Right renal cortex interstitium (tissue), 3 donors: ENCODE measurements at regions not wholly inside any gene's neighbourhood (a gene's known extent, or its start where the extent isn't known, plus 50 kb on each side); places are given as distances from the start of the nearest gene placed in this dataset.

Experiments
- DNase-seq, 3 donors: peaks; one replicate each; pipeline ENCODE4 v3.0.0-alpha.2; 2013; ENCODE audit warnings: low read depth in 3 of 3, low spot score in 2 of 3

DNA sequence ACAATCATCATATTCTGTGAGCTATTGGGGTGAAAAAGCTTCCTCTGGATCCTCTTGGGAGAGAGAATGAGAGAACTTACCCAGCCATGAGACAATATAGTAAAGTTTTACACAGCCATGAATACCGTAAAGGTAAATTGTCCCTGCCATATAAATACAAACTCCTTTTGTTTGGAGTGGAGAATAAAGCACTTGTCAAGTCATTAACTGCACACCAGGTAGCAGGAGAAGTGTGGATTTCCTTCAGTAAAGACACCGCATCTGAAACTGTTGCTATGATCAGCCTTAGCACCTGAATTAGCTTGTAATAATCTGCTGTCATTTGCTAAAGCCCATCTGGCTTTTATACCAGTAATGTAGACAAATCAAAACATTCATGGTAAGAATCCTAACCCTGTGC lies 336.6 kb upstream of the SLCO3A1 start:
- no peak for DNase-seq

DNA sequence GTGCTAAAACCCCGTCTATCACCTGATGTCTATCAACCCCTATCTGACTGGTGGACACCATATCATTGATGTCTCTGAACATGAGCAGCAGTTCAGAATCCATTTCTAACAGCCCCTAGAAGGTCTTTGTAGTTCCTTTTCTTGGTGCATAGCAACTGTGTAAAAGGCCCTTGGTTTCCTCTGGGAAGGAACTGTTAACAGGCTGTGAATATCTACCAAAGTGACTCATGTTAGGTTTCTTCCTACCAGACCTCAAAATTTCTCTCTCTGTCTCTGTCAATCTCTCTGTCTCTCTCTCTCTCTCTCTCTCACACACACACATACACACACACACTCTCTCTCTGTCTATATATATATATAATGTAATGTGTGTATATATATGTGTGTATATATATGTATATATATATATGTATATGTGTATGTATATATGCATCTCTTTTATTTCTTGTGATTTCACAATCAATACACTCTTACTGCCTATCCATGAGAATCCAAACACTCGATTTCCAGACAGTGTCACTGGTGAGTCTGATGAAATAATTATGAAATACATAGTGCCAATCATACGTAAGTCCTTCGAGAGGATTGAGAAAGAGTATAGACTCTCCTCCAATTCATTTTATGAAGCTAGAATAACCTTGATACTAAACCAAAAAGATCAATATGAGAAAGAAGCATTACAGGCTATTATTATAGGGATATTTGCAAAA lies 335.9 kb upstream of the SLCO3A1 start:
- DNase-seq = no peak

DNA sequence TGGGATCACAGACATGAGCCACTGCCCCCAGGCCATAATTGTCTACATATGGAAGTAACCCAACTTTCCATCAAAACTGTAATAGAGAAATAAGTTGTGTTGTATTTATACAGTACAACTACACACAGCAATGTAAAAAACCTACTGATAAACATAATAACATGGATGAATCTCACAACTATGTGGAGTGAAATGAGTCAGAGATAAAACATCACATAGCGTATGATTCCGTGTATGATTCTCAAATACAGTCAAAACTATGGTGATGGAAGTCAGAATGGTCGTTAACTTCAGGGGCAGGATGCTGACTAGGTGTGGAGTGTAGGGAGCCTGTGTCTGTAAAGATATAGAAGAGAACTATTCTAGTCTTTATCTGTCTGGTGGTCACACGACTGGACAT lies 332.7 kb upstream of the SLCO3A1 start:
- no peak for DNase-seq

DNA sequence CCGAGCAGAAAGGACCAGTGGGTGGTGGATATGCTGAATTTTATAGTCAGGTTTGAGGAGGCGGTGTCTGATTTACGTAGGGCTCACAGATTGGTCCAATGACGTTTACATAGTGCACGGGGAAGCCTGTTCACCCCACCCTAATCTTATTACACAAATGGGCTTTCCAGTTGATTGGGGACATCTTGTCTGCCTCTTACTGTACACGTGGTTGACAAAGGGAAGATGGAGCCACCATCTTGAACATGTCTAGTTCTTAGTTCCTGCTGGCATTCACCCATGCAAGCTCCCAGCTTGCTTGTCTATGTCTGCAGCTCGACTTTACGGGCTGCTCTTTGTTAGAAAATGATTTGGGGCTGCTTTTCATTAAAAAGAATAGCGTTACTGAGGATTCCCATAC lies 332.0 kb upstream of the SLCO3A1 start:
- DNase-seq = no peak

DNA sequence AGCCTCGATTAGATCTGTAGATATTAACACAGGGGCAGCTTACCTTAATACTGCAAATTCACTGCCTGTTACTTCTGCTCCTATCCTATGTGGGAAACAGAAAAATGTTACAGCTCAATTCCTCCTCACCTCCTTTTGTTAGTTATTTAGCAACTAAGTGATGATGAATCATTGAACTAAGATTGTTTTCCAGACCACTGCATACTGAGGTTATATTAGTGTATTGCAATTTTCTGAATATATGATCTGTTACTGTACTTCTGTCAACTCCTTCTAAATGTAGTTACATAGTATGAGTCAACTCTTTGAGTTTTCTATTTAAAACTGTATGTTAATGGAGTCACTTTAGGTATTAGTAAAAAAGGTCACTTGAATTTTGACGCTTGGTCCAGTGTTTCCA lies 331.5 kb upstream of the SLCO3A1 start:
- DNase-seq = no peak

DNA sequence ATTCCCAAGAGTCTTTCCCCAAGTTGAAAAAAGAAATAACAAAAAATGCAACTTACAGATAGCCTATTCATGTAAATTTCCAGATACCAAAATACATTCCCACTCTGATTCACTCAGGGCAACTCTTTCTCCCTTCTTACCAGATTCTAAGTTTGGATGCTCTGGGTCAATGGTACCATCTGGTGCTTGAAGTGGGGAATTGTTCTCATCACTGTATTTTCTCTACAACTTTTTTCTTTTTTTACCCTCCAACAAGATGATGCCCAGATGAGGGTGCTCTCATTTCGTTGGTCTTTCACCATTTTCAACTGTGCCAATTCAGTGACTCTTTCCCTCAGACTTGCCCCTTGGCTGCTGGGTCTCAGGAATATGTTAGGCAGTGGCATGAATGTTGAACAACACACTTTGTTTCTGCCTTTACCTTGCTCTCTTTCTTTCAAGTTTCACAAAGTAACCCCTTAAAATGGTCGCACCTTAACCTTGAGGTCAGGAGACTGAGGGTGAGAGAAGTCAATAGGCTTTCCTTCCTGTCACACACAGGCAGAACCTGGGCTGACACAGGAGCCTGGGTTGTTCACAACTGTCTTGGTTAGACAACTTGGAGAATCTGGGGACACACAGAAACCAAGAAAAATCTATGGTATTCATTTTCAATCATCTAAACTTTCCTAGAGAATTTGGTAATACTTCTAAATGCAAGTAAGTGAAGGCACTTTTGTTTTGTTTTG lies 330.7 kb upstream of the SLCO3A1 start:
- no peak for DNase-seq

DNA sequence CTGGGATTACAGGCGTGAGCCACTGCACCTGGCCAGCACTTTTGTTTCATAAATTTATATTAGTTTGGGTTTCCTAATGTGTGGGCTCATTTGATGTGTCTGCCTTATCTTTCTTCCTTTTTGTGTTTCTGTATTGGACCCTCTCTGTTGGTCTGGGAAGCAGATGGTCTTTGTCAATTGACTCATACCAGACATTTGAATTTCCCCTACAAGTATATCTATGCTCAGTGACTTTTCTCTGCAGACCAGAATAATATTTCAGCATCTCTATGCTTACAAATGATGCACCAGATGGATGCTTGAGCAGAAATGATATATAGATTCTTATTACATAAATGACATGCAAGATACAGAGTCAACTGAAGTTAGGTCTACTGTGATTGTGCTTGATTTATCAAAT lies 329.9 kb upstream of the SLCO3A1 start:
- DNase-seq = no peak

DNA sequence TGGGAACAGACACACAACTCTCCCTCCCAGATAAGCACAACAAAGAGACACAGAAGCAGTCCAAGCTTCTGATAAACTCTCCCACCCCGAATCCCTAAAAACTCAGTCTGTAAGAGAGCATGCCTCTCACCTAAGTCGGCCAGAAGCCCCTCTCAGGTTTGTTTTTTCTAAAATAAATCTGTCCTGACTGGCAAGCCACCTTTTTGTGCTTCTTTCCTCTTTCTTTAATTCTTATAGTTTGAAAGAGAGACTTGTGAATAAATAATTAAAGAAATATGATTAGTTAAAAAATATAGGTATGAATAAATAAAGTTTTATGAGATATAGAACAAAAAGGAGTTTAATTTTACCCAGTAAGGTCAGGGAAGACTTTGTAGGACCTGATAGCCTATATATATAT lies 329.0 kb upstream of the SLCO3A1 start:
- no peak for DNase-seq

DNA sequence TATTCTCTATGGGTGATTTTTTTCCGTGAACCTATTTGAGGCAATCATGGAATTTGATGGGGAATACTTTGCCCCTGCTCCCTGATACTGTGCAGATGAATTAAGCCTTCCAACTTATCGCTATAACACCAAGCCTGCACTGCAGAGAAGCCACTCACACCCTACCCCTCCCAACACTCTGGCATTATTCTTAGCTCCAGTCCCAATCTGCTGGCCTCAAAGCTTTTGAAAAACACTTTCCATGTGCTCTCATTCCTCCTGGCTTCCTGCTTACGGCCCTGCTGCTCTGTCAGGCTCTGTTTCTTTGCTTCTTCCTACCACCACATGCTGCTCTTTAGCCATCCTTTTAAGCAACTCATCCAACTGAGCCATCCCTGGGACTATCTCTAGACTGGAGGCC lies 327.8 kb upstream of the SLCO3A1 start:
- DNase-seq = no peak

DNA sequence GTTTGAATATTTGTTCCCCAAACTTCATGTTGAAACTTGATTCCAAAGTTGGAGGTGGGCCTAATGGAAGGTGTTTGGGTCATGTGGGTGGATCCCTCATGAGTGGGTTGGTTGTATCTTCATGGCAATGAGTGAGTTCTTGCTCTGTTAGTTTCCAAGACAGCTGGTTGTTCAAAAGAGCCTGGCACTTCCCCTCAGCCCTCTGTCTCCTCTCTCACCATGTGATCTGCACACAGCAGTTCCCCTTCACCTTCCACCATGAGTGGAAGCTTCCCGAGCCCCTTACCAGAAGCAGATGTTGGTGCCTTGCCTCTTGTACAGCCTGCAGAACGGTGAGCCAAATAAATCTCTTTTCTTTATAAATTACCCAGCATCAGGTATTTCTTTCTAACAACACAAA lies 327.1 kb upstream of the SLCO3A1 start:
- no peak for DNase-seq

DNA sequence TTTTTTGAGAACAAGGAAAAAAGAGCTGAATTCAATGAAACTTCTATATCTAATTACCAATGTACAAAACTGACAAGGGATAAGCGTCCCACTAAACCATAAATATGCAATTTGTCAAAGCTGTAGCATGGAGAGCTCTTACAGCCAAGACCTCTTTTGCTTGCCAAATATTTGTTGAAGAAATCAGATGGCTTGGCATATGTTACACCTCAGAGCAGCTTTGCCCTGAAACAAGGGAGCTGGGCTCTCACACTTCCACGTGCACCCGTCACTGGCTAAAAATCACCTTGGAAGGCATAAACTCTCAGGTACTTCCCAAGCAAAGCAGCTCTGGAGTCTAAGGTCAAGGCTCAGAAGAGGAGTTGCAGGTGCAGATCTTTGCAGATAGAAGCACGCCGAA lies 324.7 kb upstream of the SLCO3A1 start:
- DNase-seq = no peak

DNA sequence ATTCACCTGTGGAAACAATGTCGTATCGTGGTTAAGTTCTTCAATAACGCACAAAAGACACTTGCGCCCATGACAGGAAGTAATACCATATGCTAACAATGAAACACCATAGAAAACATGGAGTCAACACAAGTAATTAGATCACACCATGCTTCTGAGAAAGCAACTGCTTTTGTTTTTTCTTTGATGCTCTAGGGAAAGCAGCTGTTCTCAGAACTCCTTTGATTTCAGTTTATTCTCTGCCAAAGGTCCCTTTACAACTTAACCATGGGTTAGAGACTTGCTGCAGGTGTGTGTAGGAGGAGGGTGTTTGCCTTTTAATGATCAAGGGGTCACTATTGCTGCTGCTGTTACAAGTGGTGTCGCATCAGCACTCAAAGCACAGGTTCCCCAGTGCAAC lies 324.0 kb upstream of the SLCO3A1 start:
- DNase-seq = no peak

DNA sequence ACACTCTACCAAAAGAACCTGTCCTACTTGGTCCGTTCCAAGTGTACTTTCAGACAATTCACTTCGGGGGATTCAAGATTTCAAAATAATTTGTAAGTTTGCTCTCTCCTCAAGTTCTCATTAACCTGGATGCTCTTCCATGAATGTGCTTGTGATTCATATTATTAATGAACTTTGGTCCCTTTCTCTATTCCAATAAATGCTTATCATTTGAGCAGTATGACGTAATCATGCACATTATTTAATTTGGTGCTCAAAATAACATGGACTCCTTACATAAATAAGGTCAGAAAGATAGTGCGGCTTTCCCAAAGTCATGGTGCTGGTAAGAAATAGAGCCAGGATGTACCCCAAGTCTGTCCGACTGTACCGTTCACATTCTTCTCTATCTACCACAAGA lies 323.2 kb upstream of the SLCO3A1 start:
- DNase-seq = no peak

DNA sequence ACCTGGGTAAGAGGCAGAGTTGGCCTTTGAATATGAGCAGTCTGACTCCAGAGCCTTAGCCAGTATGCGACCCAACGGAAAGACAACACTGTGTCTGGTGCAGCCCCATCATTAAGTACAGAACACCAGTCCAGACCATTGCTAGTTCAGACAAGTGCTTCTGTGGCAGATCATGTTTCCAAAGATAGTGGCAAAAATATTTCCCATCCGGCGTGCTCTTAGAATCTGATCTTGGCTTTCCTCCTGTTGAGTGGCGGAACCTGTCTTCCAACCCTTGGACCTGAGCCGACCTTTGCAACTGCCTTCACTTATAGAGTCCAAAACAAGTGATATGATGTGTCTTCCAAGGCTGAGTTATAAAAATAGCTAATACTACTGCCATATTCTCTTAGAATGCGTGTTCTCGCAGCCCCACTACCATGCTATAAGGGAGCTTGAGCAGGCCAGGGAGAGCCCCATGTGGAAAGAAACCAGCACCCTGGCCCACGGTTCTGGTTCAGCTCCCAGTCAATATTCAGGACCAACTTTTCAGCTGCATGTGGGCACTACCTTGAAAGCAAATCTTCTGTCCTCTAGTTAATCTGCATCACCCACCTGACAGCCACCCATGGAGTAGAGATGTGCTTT lies 322.4 kb upstream of the SLCO3A1 start:
- DNase-seq = no peak

DNA sequence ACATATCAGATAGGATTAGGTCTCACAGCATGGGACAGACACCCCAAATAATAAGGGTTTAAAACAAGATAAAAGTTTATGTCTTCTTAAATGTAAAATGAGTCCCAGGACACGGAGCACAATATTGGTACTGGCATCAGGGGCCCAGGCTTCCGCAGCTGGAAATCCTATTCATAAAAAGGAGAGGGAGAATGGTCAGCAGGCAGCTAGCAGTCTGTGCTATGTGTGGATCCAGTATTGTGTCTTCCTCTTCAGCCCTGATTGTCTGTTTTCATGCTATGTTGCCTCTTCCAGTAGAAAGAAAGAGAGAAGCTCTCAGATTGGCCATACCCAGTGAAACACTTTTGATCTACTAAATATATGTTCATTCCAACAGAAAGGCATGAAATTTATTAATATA lies 319.3 kb upstream of the SLCO3A1 start:
- no peak for DNase-seq

DNA sequence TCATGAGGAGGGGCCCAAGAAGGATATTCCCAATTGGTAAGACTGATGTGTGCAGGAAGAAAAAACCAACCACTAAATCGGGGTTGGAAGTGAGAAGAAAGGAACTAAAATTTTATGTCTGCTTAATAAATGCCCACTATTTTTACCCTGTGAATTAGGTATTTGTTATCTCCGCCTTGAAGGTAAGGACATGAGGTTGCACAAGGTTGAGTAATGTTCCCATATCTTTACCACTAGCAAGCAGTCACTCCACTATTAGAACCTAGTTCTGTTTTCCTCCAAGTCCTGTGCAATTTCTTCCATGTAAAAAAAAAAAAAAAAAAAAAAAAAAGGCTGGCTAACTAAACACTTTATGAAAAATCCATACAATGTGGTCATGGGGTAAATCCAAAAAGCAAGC lies 318.5 kb upstream of the SLCO3A1 start:
- no peak for DNase-seq

DNA sequence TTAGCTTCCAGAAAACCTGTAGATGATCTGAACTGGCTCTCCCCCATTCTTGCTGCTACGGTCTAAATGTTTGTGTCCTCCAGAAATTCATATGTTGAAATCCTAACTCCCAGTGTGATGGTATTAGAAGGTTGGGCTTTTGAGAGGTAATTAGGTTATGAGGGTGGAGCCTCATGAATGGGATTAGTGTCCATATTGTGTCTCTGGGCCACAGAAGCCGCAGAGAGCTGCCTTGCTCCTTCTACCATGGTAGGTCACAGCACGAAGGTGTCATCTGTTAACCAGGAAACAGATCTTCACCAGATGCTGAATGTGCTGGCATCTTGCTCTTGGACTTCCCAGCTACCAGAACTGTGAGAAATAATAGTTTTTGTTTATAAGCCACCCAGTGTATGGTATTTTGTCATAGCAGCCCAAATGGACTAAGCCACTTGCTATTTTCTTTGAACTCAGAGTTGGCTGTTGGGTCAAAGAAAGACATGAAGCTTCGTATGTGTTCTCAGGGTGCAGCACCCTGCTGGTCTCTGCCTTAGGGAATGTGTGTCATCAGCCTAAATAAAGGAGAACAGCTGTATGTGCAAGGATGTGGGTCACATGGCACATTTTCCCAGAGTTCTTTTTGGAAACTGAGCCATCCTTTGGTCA lies 317.5 kb upstream of the SLCO3A1 start:
- DNase-seq = no peak

DNA sequence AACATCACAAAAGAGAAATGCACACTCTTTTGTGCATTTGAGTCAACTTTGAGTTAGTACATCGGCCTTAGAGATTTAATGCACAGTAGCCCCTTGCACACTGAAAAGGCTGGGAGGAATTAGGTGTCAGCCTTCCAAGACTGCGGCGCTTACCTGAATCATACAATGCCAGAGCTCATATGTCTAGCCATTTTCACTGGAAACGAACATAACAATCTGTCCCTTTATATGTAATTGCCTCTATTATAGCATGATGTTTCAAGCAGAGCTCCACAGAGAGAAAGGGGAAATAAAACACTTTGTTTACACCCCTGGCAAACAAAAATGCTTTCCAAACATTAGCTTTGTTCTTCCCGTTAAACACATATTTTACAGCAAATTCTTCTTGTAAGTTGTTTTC lies 315.7 kb upstream of the SLCO3A1 start:
- no peak for DNase-seq

DNA sequence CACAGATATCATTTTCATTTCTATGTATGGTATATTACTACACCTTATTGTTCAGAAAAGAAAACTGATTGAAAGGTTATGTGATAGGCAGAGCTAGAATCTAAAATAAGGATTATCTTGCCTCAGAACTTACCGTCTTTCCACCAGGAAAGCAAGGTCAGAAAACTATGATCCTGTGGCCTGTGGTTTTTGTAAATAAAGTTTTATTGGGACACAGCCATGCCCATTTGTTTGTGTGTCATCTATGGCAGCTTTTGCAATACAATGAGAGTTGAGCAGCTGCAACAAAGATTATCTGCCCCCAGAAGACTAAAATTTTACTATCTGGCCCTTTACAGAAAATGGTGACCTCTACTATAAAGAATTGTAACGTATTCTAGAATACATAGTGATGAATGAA lies 314.7 kb upstream of the SLCO3A1 start:
- no peak for DNase-seq

DNA sequence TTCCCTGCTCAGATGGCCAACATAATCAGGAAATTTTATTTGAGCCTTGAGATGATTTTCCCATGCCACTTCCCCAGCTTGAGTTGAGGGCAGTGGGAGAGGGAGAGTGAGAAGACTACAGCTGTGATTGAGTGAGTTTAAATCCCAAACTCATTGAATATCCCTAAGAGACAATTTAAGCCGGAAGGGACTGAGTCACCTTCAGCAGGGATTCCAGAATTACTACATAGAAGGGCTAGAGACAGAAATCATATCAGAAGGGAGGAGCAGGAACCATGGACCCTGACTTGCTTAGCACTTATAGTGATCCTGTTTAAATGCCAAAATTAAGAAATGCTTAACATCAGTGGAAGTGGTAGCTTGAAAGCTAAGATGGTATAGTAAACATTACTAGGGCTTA lies 312.2 kb upstream of the SLCO3A1 start:
- DNase-seq = no peak

DNA sequence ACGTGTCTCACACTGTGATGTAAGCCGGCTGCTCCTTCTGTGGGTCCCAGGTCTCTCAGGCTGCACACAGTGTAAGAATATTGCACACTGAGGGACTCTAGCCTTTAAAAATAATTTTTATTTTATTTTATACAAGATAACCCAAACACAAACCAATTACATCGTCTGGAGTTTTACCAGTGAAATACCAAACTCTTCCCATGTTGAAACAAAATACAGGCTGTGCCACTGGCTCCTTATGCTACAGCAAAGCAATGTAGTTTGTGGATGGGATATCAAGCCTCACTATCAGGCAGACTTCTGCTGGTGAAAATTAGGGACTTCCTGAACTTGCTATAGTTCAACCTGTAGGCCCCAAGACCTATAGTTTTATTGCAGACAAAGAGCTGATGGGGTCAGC lies 311.3 kb upstream of the SLCO3A1 start:
- DNase-seq = no peak

DNA sequence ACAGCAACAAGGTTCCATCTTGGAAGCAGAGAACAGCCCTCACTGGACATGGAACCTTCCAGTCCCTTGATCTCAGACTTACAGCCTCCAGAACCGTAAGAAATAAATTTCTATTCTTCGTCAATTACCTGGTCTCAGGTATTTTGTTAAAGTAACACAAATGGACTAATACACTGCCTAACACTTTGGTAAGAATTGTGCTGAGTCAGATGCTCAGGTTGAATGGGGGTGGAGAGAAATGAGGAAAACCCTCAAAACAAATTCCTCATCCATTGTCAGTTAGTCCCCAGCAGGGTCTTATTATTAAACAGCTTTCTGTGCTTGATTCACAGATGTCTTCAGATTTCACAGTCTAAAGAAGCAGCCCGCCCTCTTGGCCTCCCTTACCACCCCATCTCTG lies 306.2 kb upstream of the SLCO3A1 start:
- DNase-seq = no peak
